ENCODE measurements at regions not wholly inside any gene's neighbourhood (a gene's known extent, or its start where the extent isn't known, plus 50 kb on each side); places are given as distances from the start of the nearest gene placed in this dataset.

- H3K27me3 ChIP-seq (ENCODE audit: insufficient read depth, low read length): no peaks in the 10 kb centered on the region
- H3K36me3 ChIP-seq (ENCODE audit: insufficient read depth, low read length): no peaks in the 10 kb centered on the region
- Mint-ChIP-seq H3K4me3 (ENCODE audit: unreplicated experiment) (no peak overlapping the region), H3K27me3 (ENCODE audit: low read depth, unreplicated experiment) (no peaks in the 10 kb centered on the region), H3K36me3 (ENCODE audit: low read depth, unreplicated experiment) (no peaks in the 10 kb centered on the region), H3K9me3 (ENCODE audit: unreplicated experiment) (no peaks in the 10 kb centered on the region), H3K27ac (ENCODE audit: unreplicated experiment) (no peak overlapping the region), H3K4me1 (ENCODE audit: low read depth, unreplicated experiment) (peaks cover 5% of the 10 kb centered on the region)
- no peak overlapping the region for H3K9ac ChIP-seq (ENCODE audit: low read length)
- H4K20me1 ChIP-seq (ENCODE audit: insufficient read depth, low read length): no peaks in the 10 kb centered on the region
- H3K4me3 ChIP-seq (ENCODE audit: insufficient read depth, low read depth, low read length): no peak overlapping the region
- H3K9me3 ChIP-seq (ENCODE audit: insufficient read depth, low read depth, low read length): no peaks in the 10 kb centered on the region
- H3K4me2 ChIP-seq (ENCODE audit: low read length): no peak overlapping the region
- H2AFZ ChIP-seq (ENCODE audit: low read depth, low read length): no peak overlapping the region
- no peaks in the 10 kb centered on the region for H3K4me1 ChIP-seq (ENCODE audit: insufficient read depth, low read length)
- TF ChIP-seq EZH2 (IDR thresholded peaks at IDR 0.05; ENCODE audit: insufficient read depth, low read length) (no peak), CTCF (IDR thresholded peaks at IDR 0.05; ENCODE audit: insufficient read depth, low read depth, low read length) (no peak)
- DNase-seq (ENCODE audit: low read depth) (no peak), FAIRE-seq (no peak)
- H3K27ac ChIP-seq (ENCODE audit: low read depth, low read length): no peak overlapping the region
- H3K79me2 ChIP-seq (ENCODE audit: insufficient read depth, low read length): no peaks in the 10 kb centered on the region
Observed at GRCh38 chr5:97495301-97495700, 312.3 kb upstream of the RIOK2 start.

GRCh38 chr5:97496037-97496436 is 313.0 kb upstream of the RIOK2 start:
- Histone ChIP-seq H2AFZ (ENCODE audit: low read depth, low read length) (no peak overlapping the region), H3K27ac (ENCODE audit: low read depth, low read length) (no peak overlapping the region), H4K20me1 (ENCODE audit: insufficient read depth, low read length) (no peaks in the 10 kb centered on the region), H3K9ac (ENCODE audit: low read length) (no peak overlapping the region), H3K36me3 (ENCODE audit: insufficient read depth, low read length) (no peaks in the 10 kb centered on the region), H3K27me3 (ENCODE audit: insufficient read depth, low read length) (no peaks in the 10 kb centered on the region), H3K4me3 (ENCODE audit: insufficient read depth, low read depth, low read length) (no peak overlapping the region), H3K79me2 (ENCODE audit: insufficient read depth, low read length) (no peaks in the 10 kb centered on the region), H3K4me1 (ENCODE audit: insufficient read depth, low read length) (no peaks in the 10 kb centered on the region), H3K4me2 (ENCODE audit: low read length) (no peak overlapping the region), H3K9me3 (ENCODE audit: insufficient read depth, low read depth, low read length) (no peaks in the 10 kb centered on the region)
- H3K4me3 Mint-ChIP-seq (ENCODE audit: unreplicated experiment): no peak overlapping the region
- no peaks in the 10 kb centered on the region for H3K27me3 Mint-ChIP-seq (ENCODE audit: low read depth, unreplicated experiment)
- no peak for DNase-seq (ENCODE audit: low read depth)
- H3K4me1 Mint-ChIP-seq (ENCODE audit: low read depth, unreplicated experiment): peaks cover 5% of the 10 kb centered on the region
- H3K36me3 Mint-ChIP-seq (ENCODE audit: low read depth, unreplicated experiment): no peaks in the 10 kb centered on the region
- H3K9me3 Mint-ChIP-seq (ENCODE audit: unreplicated experiment): no peaks in the 10 kb centered on the region
- FAIRE-seq: no peak
- no peak overlapping the region for H3K27ac Mint-ChIP-seq (ENCODE audit: unreplicated experiment)
- no peak for TF ChIP-seq CTCF (IDR thresholded peaks at IDR 0.05; ENCODE audit: insufficient read depth, low read depth, low read length)
- TF ChIP-seq EZH2 (IDR thresholded peaks at IDR 0.05; ENCODE audit: insufficient read depth, low read length): no peak

- Histone ChIP-seq H3K4me2 (ENCODE audit: low read length) (no peak overlapping the region), H3K36me3 (ENCODE audit: insufficient read depth, low read length) (no peaks in the 10 kb centered on the region), H3K27ac (ENCODE audit: low read depth, low read length) (no peak overlapping the region), H3K4me3 (ENCODE audit: insufficient read depth, low read depth, low read length) (no peak overlapping the region), H4K20me1 (ENCODE audit: insufficient read depth, low read length) (no peaks in the 10 kb centered on the region), H3K9ac (ENCODE audit: low read length) (no peak overlapping the region), H2AFZ (ENCODE audit: low read depth, low read length) (no peak overlapping the region), H3K9me3 (ENCODE audit: insufficient read depth, low read depth, low read length) (no peaks in the 10 kb centered on the region), H3K27me3 (ENCODE audit: insufficient read depth, low read length) (no peaks in the 10 kb centered on the region), H3K4me1 (ENCODE audit: insufficient read depth, low read length) (no peaks in the 10 kb centered on the region), H3K79me2 (ENCODE audit: insufficient read depth, low read length) (no peaks in the 10 kb centered on the region)
- no peaks in the 10 kb centered on the region for H3K27me3 Mint-ChIP-seq (ENCODE audit: low read depth, unreplicated experiment)
- no peaks in the 10 kb centered on the region for H3K9me3 Mint-ChIP-seq (ENCODE audit: unreplicated experiment)
- TF ChIP-seq CTCF (IDR thresholded peaks at IDR 0.05; ENCODE audit: insufficient read depth, low read depth, low read length) (no peak), EZH2 (IDR thresholded peaks at IDR 0.05; ENCODE audit: insufficient read depth, low read length) (no peak)
- DNase-seq (ENCODE audit: low read depth): no peak
- H3K36me3 Mint-ChIP-seq (ENCODE audit: low read depth, unreplicated experiment): no peaks in the 10 kb centered on the region
- no peak overlapping the region for H3K4me3 Mint-ChIP-seq (ENCODE audit: unreplicated experiment)
- peaks cover 15% of the 10 kb centered on the region for H3K4me1 Mint-ChIP-seq (ENCODE audit: low read depth, unreplicated experiment)
- FAIRE-seq: no peak
- H3K27ac Mint-ChIP-seq (ENCODE audit: unreplicated experiment): no peak overlapping the region
Observed at GRCh38 chr5:97498657-97499056, 315.6 kb upstream of the RIOK2 start.
